ENCODE measurements at regions not wholly inside any gene's neighbourhood (a gene's known extent, or its start where the extent isn't known, plus 50 kb on each side); places are given as distances from the start of the nearest gene placed in this dataset.

- TF ChIP-seq SMC3 (IDR thresholded peaks at IDR 0.05; ENCODE audit: low read depth, low read length), result no peak
- TF ChIP-seq RCOR1 (IDR thresholded peaks at IDR 0.05; ENCODE audit: low read length), result no peak
- POLR2A ChIA-PET, result no interaction called here
- no peak overlapping the region for H3K27ac ChIP-seq (ENCODE audit: low read depth in 2 of 2, low read length in 1 of 2)
Measured at GRCh38 chr13:107994137-107994536, 221.2 kb downstream of the LIG4 start.

DNA sequence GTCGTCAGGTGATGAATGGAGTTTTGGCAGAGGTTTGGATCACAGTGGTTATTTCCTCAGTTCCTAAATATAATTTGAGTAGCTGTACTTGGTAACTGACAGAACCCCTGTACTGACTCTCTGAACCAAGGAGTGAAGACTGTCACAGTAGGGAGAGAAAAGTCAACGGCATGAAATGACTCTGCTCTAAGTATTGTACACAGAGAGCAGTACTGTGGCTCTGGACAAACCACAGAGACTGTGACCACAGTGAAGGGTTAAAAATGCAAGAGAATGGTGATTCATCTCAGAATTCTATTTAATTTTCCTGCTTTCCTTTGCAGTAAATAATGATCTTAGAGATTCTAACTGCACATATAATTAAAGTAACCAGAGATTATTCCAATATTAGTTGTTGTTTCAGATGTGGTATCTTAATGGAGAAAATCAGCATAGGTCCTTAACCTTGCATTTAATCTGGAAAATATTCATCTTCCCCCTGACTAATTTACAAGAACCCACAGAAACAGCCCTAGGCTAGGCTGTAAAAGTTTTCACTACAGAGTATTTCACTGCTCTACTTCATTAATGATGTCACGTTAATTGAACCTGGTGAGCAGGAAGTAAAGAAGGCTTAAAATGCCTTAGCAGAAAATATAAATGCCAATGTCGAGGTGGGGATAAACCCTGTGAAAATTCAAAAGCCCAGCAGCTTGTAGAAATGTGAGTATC lies 221.9 kb downstream of the LIG4 start:
- no peaks in the 10 kb centered on the region for H3K4me1 ChIP-seq (ENCODE audit: control insufficient read depth in 1 of 2, insufficient read depth in 2 of 2, low read depth in 1 of 2, low read length in 1 of 2)
- no peak overlapping the region for H3K4me2 ChIP-seq
- H4K20me1 ChIP-seq (ENCODE audit: insufficient read depth), result no peaks in the 10 kb centered on the region
- H3K9ac ChIP-seq, result no peak overlapping the region
- no peak overlapping the region for H3K27ac ChIP-seq (ENCODE audit: low read depth in 2 of 2, low read length in 1 of 2)
- 37% methylated on average over 4 of the region's 4 CpGs for WGBS (ENCODE audit: low lambda C conversion rate)
- ChIA-PET CTCF (no interaction called here), POLR2A (no interaction called here)
- H3K4me3 ChIP-seq (ENCODE audit: low read depth in 2 of 2, low read length in 1 of 2), result no peak overlapping the region
- H3K36me3 ChIP-seq (replicated peaks in 1 of 2; ENCODE audit: control insufficient read depth in 1 of 2, insufficient read depth in 2 of 2, low read length in 1 of 2), result no peaks in the 10 kb centered on the region
- no peaks in the 10 kb centered on the region for H3K27me3 ChIP-seq (ENCODE audit: insufficient read depth)
- TF ChIP-seq RXRA (IDR thresholded peaks at IDR 0.05; ENCODE audit: borderline replicate concordance, low read depth) (no peak), CHD2 (IDR thresholded peaks at IDR 0.05; ENCODE audit: low read length, partially characterized antibody) (no peak), GABPA (IDR thresholded peaks at IDR 0.05; ENCODE audit: low read depth) (no peak), TCF12 (IDR thresholded peaks at IDR 0.05) (no peak), GATA2 (CRISPR knock-in tag; IDR thresholded peaks at IDR 0.05) (no peak)
- H3K79me2 ChIP-seq (ENCODE audit: insufficient read depth), result no peaks in the 10 kb centered on the region
- no peaks in the 10 kb centered on the region for H3K9me2 ChIP-seq
- no peak overlapping the region for H2AFZ ChIP-seq (ENCODE audit: low read depth)
- no peaks in the 10 kb centered on the region for H3F3A ChIP-seq (replicated peaks; ENCODE audit: insufficient read depth)
- no peak for DNase-seq
- no peaks in the 10 kb centered on the region for H3K9me3 ChIP-seq

More at GRCh38 chr13:107994137-107994536, 221.2 kb downstream of the LIG4 start:
- CTCF ChIA-PET, result no interaction called here
- Histone ChIP-seq H3K27me3 (ENCODE audit: insufficient read depth) (no peaks in the 10 kb centered on the region), H3K36me3 (replicated peaks in 1 of 2; ENCODE audit: control insufficient read depth in 1 of 2, insufficient read depth in 2 of 2, low read length in 1 of 2) (no peaks in the 10 kb centered on the region), H3K4me1 (ENCODE audit: control insufficient read depth in 1 of 2, insufficient read depth in 2 of 2, low read depth in 1 of 2, low read length in 1 of 2) (no peaks in the 10 kb centered on the region), H3K79me2 (ENCODE audit: insufficient read depth) (no peaks in the 10 kb centered on the region), H2AFZ (ENCODE audit: low read depth) (no peak overlapping the region), H3K9me3 (no peaks in the 10 kb centered on the region), H3K9ac (no peak overlapping the region), H3K4me2 (no peak overlapping the region), H3K4me3 (ENCODE audit: low read depth in 2 of 2, low read length in 1 of 2) (no peak overlapping the region), H3K9me2 (no peaks in the 10 kb centered on the region), H3F3A (replicated peaks; ENCODE audit: insufficient read depth) (no peaks in the 10 kb centered on the region), H4K20me1 (ENCODE audit: insufficient read depth) (no peaks in the 10 kb centered on the region)
- no peak for DNase-seq

GRCh38 chr13:107992542-107992941 lies 222.8 kb downstream of the LIG4 start:
- WGBS (ENCODE audit: low lambda C conversion rate), result 17% methylated on average over 2 of the region's 2 CpGs
- POLR2A ChIA-PET, result no interaction called here
- H3K79me2 ChIP-seq (ENCODE audit: insufficient read depth), result no peaks in the 10 kb centered on the region
- H3F3A ChIP-seq (replicated peaks; ENCODE audit: insufficient read depth), result no peaks in the 10 kb centered on the region
- CTCF ChIA-PET, result interaction anchor here (0.5 kb wide), 1 partner anchor 487 kb away, joined by 3 read pairs; no protein-coding TSS in a partner anchor
- H3K9me3 ChIP-seq, result no peaks in the 10 kb centered on the region
- H3K4me3 ChIP-seq (ENCODE audit: low read depth in 2 of 2, low read length in 1 of 2), result no peak overlapping the region
- no peak for DNase-seq
- no peak overlapping the region for H3K27ac ChIP-seq (ENCODE audit: low read depth in 2 of 2, low read length in 1 of 2)
- TF ChIP-seq, protein P1, sequence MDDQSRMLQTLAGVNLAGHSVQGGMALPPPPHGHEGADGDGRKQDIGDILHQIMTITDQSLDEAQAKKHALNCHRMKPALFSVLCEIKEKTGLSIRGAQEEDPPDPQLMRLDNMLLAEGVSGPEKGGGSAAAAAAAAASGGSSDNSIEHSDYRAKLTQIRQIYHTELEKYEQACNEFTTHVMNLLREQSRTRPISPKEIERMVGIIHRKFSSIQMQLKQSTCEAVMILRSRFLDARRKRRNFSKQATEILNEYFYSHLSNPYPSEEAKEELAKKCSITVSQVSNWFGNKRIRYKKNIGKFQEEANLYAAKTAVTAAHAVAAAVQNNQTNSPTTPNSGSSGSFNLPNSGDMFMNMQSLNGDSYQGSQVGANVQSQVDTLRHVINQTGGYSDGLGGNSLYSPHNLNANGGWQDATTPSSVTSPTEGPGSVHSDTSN (IDR thresholded peaks at IDR 0.05), result no peak
- TF ChIP-seq NFIC (IDR thresholded peaks at IDR 0.05; ENCODE audit: borderline replicate concordance) (no peak), SMC3 (IDR thresholded peaks at IDR 0.05; ENCODE audit: low read depth, low read length) (no peak), POLR2AphosphoS5 (IDR thresholded peaks at IDR 0.05; ENCODE audit: low read depth, low read length) (no peak), RXRA (IDR thresholded peaks at IDR 0.05; ENCODE audit: borderline replicate concordance, low read depth) (no peak), MXI1 (IDR thresholded peaks at IDR 0.05; ENCODE audit: low read depth, low read length) (no peak), MAX (IDR thresholded peaks at IDR 0.05; ENCODE audit: low read depth) (no peak), GATA2 (CRISPR knock-in tag; IDR thresholded peaks at IDR 0.05) (no peak), ZBTB33 (IDR thresholded peaks at IDR 0.05; ENCODE audit: borderline replicate concordance, low read depth) (no peak), CHD2 (IDR thresholded peaks at IDR 0.05; ENCODE audit: low read length, partially characterized antibody) (no peak)
- TF ChIP-seq, protein P2, sequence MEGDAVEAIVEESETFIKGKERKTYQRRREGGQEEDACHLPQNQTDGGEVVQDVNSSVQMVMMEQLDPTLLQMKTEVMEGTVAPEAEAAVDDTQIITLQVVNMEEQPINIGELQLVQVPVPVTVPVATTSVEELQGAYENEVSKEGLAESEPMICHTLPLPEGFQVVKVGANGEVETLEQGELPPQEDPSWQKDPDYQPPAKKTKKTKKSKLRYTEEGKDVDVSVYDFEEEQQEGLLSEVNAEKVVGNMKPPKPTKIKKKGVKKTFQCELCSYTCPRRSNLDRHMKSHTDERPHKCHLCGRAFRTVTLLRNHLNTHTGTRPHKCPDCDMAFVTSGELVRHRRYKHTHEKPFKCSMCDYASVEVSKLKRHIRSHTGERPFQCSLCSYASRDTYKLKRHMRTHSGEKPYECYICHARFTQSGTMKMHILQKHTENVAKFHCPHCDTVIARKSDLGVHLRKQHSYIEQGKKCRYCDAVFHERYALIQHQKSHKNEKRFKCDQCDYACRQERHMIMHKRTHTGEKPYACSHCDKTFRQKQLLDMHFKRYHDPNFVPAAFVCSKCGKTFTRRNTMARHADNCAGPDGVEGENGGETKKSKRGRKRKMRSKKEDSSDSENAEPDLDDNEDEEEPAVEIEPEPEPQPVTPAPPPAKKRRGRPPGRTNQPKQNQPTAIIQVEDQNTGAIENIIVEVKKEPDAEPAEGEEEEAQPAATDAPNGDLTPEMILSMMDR (IDR thresholded peaks at IDR 0.05), result no peak
- no peaks in the 10 kb centered on the region for H3K4me1 ChIP-seq (ENCODE audit: control insufficient read depth in 1 of 2, insufficient read depth in 2 of 2, low read depth in 1 of 2, low read length in 1 of 2)
- H4K20me1 ChIP-seq (ENCODE audit: insufficient read depth), result no peaks in the 10 kb centered on the region
- H3K9me2 ChIP-seq, result no peaks in the 10 kb centered on the region
- H3K4me2 ChIP-seq, result no peak overlapping the region
- no peaks in the 10 kb centered on the region for H3K36me3 ChIP-seq (replicated peaks in 1 of 2; ENCODE audit: control insufficient read depth in 1 of 2, insufficient read depth in 2 of 2, low read length in 1 of 2)
- H2AFZ ChIP-seq (ENCODE audit: low read depth), result no peak overlapping the region
- H3K9ac ChIP-seq, result no peak overlapping the region
- no peaks in the 10 kb centered on the region for H3K27me3 ChIP-seq (ENCODE audit: insufficient read depth)
